ENCODE measurements at regions not wholly inside any gene's neighbourhood (a gene's known extent, or its start where the extent isn't known, plus 50 kb on each side); places are given as distances from the start of the nearest gene placed in this dataset.

- Histone ChIP-seq H3K4me1 (ENCODE audit: insufficient read depth, low read length, severe bottlenecking) (no peaks in the 10 kb centered on the region), H3K9me3 (ENCODE audit: low read length) (no peaks in the 10 kb centered on the region), H3K9me2 (ENCODE audit: low read depth, low read length) (no peaks in the 10 kb centered on the region), H4K20me1 (ENCODE audit: insufficient read depth, low read length) (no peaks in the 10 kb centered on the region), H3K79me2 (ENCODE audit: insufficient read depth, low read length) (no peaks in the 10 kb centered on the region), H3K4me3 (ENCODE audit: low read depth, low read length, poor library complexity, severe bottlenecking) (no peak overlapping the region), H3K27ac (ENCODE audit: low read depth, low read length, poor library complexity, severe bottlenecking) (no peak overlapping the region), H2AFZ (ENCODE audit: low read length) (no peak overlapping the region), H3K4me2 (ENCODE audit: low read length) (no peak overlapping the region), H3F3A (ENCODE audit: insufficient read depth, low read length) (no peaks in the 10 kb centered on the region), H3K27me3 (ENCODE audit: insufficient read depth, low read length) (no peaks in the 10 kb centered on the region), H3K9ac (ENCODE audit: low read length) (no peak overlapping the region), H3K36me3 (ENCODE audit: insufficient read depth, low read length) (no peaks in the 10 kb centered on the region)
- TF ChIP-seq CTCF (IDR thresholded peaks at IDR 0.05; ENCODE audit: low read length) = no peak
- no peak for TF ChIP-seq EZH2 (IDR thresholded peaks at IDR 0.05; ENCODE audit: borderline replicate concordance, low read length)
These were observed 164.4 kb upstream of the ADRA1D start for GRCh38 chr20:4413314-4414049.

- Histone ChIP-seq H3K4me1 (ENCODE audit: insufficient read depth, low read length, severe bottlenecking) (no peaks in the 10 kb centered on the region), H3K79me2 (ENCODE audit: insufficient read depth, low read length) (no peaks in the 10 kb centered on the region), H3K27ac (ENCODE audit: low read depth, low read length, poor library complexity, severe bottlenecking) (no peak overlapping the region), H3K9me2 (ENCODE audit: low read depth, low read length) (no peaks in the 10 kb centered on the region), H3F3A (ENCODE audit: insufficient read depth, low read length) (no peaks in the 10 kb centered on the region), H4K20me1 (ENCODE audit: insufficient read depth, low read length) (no peaks in the 10 kb centered on the region), H3K27me3 (ENCODE audit: insufficient read depth, low read length) (no peaks in the 10 kb centered on the region), H3K9ac (ENCODE audit: low read length) (no peak overlapping the region), H3K9me3 (ENCODE audit: low read length) (no peaks in the 10 kb centered on the region), H3K4me3 (ENCODE audit: low read depth, low read length, poor library complexity, severe bottlenecking) (no peak overlapping the region), H2AFZ (ENCODE audit: low read length) (no peak overlapping the region), H3K4me2 (ENCODE audit: low read length) (no peak overlapping the region), H3K36me3 (ENCODE audit: insufficient read depth, low read length) (no peaks in the 10 kb centered on the region)
- no peak for TF ChIP-seq CTCF (IDR thresholded peaks at IDR 0.05; ENCODE audit: low read length)
- no peak for TF ChIP-seq EZH2 (IDR thresholded peaks at IDR 0.05; ENCODE audit: borderline replicate concordance, low read length)
These were observed 163.1 kb upstream of the ADRA1D start for GRCh38 chr20:4412216-4412615.

- TF ChIP-seq CTCF (IDR thresholded peaks at IDR 0.05; ENCODE audit: low read length) = no peak
- TF ChIP-seq EZH2 (IDR thresholded peaks at IDR 0.05; ENCODE audit: borderline replicate concordance, low read length) = no peak
These were observed 162.7 kb upstream of the ADRA1D start for GRCh38 chr20:4411744-4412143.

More at GRCh38 chr20:4411744-4412143, 162.7 kb upstream of the ADRA1D start:
- H3K4me3 ChIP-seq (ENCODE audit: low read depth, low read length, poor library complexity, severe bottlenecking) = no peak overlapping the region
- no peaks in the 10 kb centered on the region for H3F3A ChIP-seq (ENCODE audit: insufficient read depth, low read length)
- H3K9ac ChIP-seq (ENCODE audit: low read length) = no peak overlapping the region
- no peaks in the 10 kb centered on the region for H3K9me2 ChIP-seq (ENCODE audit: low read depth, low read length)
- no peak overlapping the region for H3K4me2 ChIP-seq (ENCODE audit: low read length)
- no peaks in the 10 kb centered on the region for H3K27me3 ChIP-seq (ENCODE audit: insufficient read depth, low read length)
- no peak overlapping the region for H3K27ac ChIP-seq (ENCODE audit: low read depth, low read length, poor library complexity, severe bottlenecking)
- no peaks in the 10 kb centered on the region for H3K9me3 ChIP-seq (ENCODE audit: low read length)
- H3K79me2 ChIP-seq (ENCODE audit: insufficient read depth, low read length) = no peaks in the 10 kb centered on the region
- H3K4me1 ChIP-seq (ENCODE audit: insufficient read depth, low read length, severe bottlenecking) = no peaks in the 10 kb centered on the region
- no peak overlapping the region for H2AFZ ChIP-seq (ENCODE audit: low read length)
- H4K20me1 ChIP-seq (ENCODE audit: insufficient read depth, low read length) = no peaks in the 10 kb centered on the region
- H3K36me3 ChIP-seq (ENCODE audit: insufficient read depth, low read length) = no peaks in the 10 kb centered on the region
